Parathyroid adenoma (tissue), 2 donors: ENCODE measurements at regions not wholly inside any gene's neighbourhood (a gene's known extent, or its start where the extent isn't known, plus 50 kb on each side); places are given as distances from the start of the nearest gene placed in this dataset.
"Not testable (repeated sequence)": the region's sequence is repeated elsewhere in the genome, so short reads cannot be mapped to it uniquely, and the experiment has no call there.

Experiments used
- H2AFZ ChIP-seq: fragments of 300-600 bp; sonication (generic); one replicate; pipeline ENCODE4 v1.7.0; 2017; ENCODE audit warnings: antibody characterized with exemption, mild to moderate bottlenecking
- H3K27ac ChIP-seq: fragments of 300-600 bp; sonication (generic); one replicate; pipeline ENCODE4 v1.7.0; 2017
- H3K27me3 ChIP-seq: fragments of 300-600 bp; sonication (generic); one replicate; pipeline ENCODE4 v1.7.0; 2017; ENCODE audit warnings: low read length; ENCODE audit not compliant: control insufficient read depth, insufficient read depth
- H3K36me3 ChIP-seq: fragments of 300-600 bp; sonication (generic); one replicate; pipeline ENCODE4 v1.7.0; 2017; ENCODE audit warnings: low read length; ENCODE audit not compliant: control insufficient read depth, insufficient read depth
- H3K4me1 ChIP-seq: fragments of 300-600 bp; sonication (generic); one replicate; pipeline ENCODE4 v1.7.0; 2017; ENCODE audit warnings: control low read depth
- H3K4me2 ChIP-seq: fragments of 300-600 bp; sonication (generic); one replicate; pipeline ENCODE4 v1.7.0; 2017; ENCODE audit warnings: low read length
- H3K4me3 ChIP-seq: fragments of 300-600 bp; sonication (generic); one replicate; pipeline ENCODE4 v1.7.0; 2017; ENCODE audit warnings: low read depth, low read length
- H3K79me2 ChIP-seq: fragments of 300-600 bp; sonication (generic); one replicate; pipeline ENCODE4 v1.7.0; 2017; ENCODE audit warnings: control low read depth
- H3K9ac ChIP-seq: fragments of 300-600 bp; sonication (generic); one replicate; pipeline ENCODE4 v1.7.0; 2017; ENCODE audit warnings: mild to moderate bottlenecking
- H3K9me3 ChIP-seq: fragments of 300-600 bp; sonication (generic); one replicate; pipeline ENCODE4 v1.7.0; 2017; ENCODE audit warnings: low read length; ENCODE audit not compliant: control insufficient read depth
- TF ChIP-seq, protein P1 (sequence below): fragments of 300-600 bp; sonication (generic); IDR thresholded peaks from one replicate; pipeline ENCODE4 v1.7.0; 2017; ENCODE audit warnings: antibody characterized with exemption, mild to moderate bottlenecking
- donor health status: primary hyperparathyroidism.

DNA sequence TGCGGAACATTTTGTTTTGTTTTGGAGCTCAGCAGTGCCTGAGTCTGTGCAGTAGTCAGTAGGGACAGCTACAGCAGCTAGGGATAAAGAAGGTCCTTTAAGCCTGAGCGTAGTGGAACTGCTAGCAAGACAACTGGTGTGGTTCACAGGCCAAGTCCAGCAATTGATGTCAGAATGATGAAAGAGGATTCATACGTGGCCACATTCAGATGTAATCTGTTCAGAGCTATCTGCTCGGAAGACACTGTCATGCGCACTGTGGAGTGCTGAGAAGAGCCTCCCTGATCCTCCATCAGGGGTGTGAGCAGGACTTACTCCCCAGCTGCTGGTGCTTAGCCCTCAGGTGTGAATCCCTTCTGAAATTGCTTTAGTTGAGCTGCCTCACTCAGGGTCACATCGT is 79.6 kb upstream of the ANKRD1 start:
- H3K36me3 ChIP-seq: no peaks in the 10 kb centered on the region

DNA sequence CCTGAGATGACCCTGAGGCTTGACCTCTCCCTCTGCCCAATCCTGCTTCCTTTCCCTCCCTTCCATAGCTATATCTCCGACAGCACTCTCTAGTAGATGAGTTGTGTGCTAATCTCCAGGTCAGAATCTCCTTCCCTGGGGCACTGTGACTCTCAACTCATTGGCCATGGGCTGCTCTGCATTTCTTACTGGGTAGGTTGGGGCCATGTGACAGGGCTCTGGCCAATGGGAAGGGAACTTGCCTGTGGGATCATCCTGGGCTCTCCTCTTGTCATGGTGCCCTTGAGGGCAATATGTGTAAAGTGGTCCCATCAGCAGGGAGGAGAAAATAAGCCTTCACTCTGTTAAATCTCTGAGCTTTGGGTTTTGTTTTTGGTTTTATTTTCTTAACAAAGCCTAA is 80.1 kb upstream of the ANKRD1 start:
- Histone ChIP-seq H3K27ac (no peak overlapping the region), H3K9ac (no peak overlapping the region), H3K27me3 (no peaks in the 10 kb centered on the region), H3K4me2 (no peak overlapping the region), H3K79me2 (no peaks in the 10 kb centered on the region), H3K9me3 (no peaks in the 10 kb centered on the region), H3K4me3 (no peak overlapping the region), H3K4me1 (no peaks in the 10 kb centered on the region), H3K36me3 (no peaks in the 10 kb centered on the region), H2AFZ (no peak overlapping the region)
- TF ChIP-seq, protein P1, sequence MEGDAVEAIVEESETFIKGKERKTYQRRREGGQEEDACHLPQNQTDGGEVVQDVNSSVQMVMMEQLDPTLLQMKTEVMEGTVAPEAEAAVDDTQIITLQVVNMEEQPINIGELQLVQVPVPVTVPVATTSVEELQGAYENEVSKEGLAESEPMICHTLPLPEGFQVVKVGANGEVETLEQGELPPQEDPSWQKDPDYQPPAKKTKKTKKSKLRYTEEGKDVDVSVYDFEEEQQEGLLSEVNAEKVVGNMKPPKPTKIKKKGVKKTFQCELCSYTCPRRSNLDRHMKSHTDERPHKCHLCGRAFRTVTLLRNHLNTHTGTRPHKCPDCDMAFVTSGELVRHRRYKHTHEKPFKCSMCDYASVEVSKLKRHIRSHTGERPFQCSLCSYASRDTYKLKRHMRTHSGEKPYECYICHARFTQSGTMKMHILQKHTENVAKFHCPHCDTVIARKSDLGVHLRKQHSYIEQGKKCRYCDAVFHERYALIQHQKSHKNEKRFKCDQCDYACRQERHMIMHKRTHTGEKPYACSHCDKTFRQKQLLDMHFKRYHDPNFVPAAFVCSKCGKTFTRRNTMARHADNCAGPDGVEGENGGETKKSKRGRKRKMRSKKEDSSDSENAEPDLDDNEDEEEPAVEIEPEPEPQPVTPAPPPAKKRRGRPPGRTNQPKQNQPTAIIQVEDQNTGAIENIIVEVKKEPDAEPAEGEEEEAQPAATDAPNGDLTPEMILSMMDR: no peak

More for the DNA sequence above, 79.6 kb upstream of the ANKRD1 start:
- H3K27me3 ChIP-seq: no peaks in the 10 kb centered on the region
- TF ChIP-seq, protein P1: no peak
- no peaks in the 10 kb centered on the region for H3K9me3 ChIP-seq
- no peaks in the 10 kb centered on the region for H3K79me2 ChIP-seq
- H3K27ac ChIP-seq: no peak overlapping the region
- H2AFZ ChIP-seq: no peak overlapping the region
- H3K9ac ChIP-seq: no peak overlapping the region
- no peak overlapping the region for H3K4me2 ChIP-seq
- no peaks in the 10 kb centered on the region for H3K4me1 ChIP-seq
- no peak overlapping the region for H3K4me3 ChIP-seq

DNA sequence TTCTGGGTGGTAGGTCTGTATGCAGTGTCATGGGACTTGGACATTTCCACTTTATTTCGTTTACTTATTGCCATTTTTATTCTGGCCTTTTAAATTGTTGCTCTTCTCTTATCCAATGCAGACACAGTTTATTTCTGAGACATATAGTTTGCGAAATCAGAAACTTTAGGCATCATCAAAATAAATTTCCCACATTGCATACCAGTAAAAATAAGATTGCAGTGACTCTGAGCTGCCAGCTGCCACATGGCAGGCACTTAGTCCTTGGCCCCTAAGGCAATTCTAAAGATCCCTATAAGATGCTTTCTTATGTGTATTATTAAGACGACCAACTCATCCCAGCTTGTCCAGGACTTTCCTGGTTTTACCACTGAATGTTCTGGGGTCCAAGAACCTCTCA is 81.8 kb upstream of the ANKRD1 start:
- H3K4me1 ChIP-seq: no peaks in the 10 kb centered on the region
- H3K9ac ChIP-seq: no peak overlapping the region
- H3K27ac ChIP-seq: no peak overlapping the region
- no peak overlapping the region for H2AFZ ChIP-seq
- H3K79me2 ChIP-seq: no peaks in the 10 kb centered on the region
- H3K36me3 ChIP-seq: no peaks in the 10 kb centered on the region
- H3K4me3 ChIP-seq: no peak overlapping the region
- no peaks in the 10 kb centered on the region for H3K27me3 ChIP-seq
- no peaks in the 10 kb centered on the region for H3K9me3 ChIP-seq
- no peak overlapping the region for H3K4me2 ChIP-seq
- TF ChIP-seq, protein P1: no peak

DNA sequence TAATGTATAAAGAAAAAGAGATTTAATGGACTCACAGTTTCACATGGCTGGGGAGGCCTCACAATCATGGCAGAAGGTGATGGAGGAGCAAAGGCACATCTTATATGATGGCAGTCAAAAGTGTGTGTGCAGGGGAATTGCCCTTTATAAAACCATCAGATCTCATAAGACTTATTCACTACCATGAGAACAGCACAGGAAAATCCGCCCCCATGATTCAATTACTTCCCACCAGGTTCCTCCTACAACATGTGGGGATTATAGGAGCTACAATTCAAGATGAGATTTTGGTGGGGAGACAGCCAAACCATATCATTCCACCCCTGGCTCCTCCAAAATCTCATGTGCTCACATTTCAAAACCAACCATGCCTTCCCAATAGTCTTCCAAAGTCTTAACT is 82.5 kb upstream of the ANKRD1 start:
- not testable (repeated sequence) for H3K27me3 ChIP-seq, H3K27ac ChIP-seq, H3K4me1 ChIP-seq, H3K4me3 ChIP-seq, H3K36me3 ChIP-seq, H2AFZ ChIP-seq, H3K79me2 ChIP-seq, H3K9ac ChIP-seq, H3K9me3 ChIP-seq, H3K4me2 ChIP-seq

DNA sequence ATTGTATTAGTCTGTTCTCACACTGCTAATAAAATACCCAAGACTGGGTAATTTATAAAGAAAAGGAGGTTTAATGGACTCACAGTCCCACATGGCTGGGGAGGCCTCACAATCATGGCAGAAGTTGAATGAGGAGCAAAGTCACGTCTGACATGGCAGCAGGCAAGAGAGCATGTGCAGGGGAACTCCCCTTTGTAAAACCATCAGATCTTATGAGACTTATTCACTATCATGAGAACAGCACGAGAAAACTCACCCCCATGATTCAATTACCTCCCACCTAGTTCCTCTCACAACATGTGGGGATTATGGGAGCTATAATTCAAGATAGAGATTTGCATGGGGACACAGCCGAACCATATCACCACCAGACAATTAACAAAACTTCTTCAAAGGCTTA is 84.4 kb upstream of the ANKRD1 start:
- H3K36me3 ChIP-seq, H3K79me2 ChIP-seq, H3K4me3 ChIP-seq, H3K27me3 ChIP-seq, H3K9ac ChIP-seq, H3K9me3 ChIP-seq, H3K27ac ChIP-seq, H3K4me1 ChIP-seq, H3K4me2 ChIP-seq, H2AFZ ChIP-seq: not testable (repeated sequence)

DNA sequence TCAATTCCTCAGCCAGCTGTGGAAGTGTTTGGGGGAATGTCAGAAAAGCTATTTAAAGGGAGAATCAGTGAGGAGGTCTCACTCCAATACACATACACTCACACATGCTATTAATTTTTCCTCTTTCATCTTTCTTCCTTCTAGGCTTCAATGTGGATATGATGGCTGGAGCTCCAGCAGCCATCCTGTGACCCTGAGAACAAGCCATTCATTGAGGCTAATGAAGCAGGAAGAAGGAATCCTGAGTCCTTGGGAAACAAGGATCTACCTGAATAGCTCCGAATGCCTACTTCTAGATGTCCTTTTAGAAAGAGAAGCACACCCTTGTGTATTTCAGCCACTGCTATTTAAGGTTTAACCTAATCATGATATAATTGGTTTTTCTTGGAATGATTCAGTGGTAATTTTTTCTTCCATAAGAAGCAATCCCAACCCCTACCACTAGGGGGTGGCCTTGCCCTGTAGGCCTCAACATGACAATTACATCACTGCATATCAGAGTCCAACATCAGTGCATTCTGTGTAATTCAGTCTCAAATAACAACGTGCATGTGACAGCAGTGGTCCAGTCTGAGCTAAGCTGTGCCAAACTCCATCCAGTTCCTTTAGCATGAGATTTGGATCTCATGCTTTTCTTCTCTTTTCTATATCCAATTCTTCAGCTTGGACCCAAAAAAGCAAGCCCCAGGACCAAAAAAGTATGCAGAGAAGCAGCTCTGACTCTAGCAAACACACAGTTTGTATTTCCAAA is 85.3 kb upstream of the ANKRD1 start:
- no peak overlapping the region for H3K9ac ChIP-seq

More for the DNA sequence above, 85.3 kb upstream of the ANKRD1 start:
- H3K9me3 ChIP-seq: no peaks in the 10 kb centered on the region
- H2AFZ ChIP-seq: no peak overlapping the region
- H3K27me3 ChIP-seq: no peaks in the 10 kb centered on the region
- H3K79me2 ChIP-seq: no peaks in the 10 kb centered on the region
- no peak overlapping the region for H3K4me2 ChIP-seq
- H3K4me1 ChIP-seq: no peaks in the 10 kb centered on the region
- TF ChIP-seq, protein P1: peak; percentile 99
- H3K27ac ChIP-seq: no peak overlapping the region
- H3K36me3 ChIP-seq: no peaks in the 10 kb centered on the region
- H3K4me3 ChIP-seq: no peak overlapping the region
